Esophagus squamous epithelium (tissue), 4 donors: ENCODE measurements at regions not wholly inside any gene's neighbourhood (a gene's known extent, or its start where the extent isn't known, plus 50 kb on each side); places are given as distances from the start of the nearest gene placed in this dataset.

Source experiments
- CTCF ChIP-seq, 6 experiments: fragments of 450-650 bp in 4 of 6; fragments of 200-600 bp in 2 of 6; sonication (generic) in 2 of 6; IDR thresholded peaks; one replicate each; pipeline ENCODE4 v1.5.1; 2016 to 2019; ENCODE audit warnings: antibody characterized with exemption in 6 of 6, mild to moderate bottlenecking in 4 of 6, moderate library complexity in 4 of 6
- POLR2A ChIP-seq, 4 donors: fragments of 450-650 bp; IDR thresholded peaks; one replicate each; pipeline ENCODE4 v1.6.1; 2017; ENCODE audit warnings: antibody characterized with exemption in 4 of 4, mild to moderate bottlenecking in 4 of 4, moderate library complexity in 3 of 4

GRCh38 chr2:134129900-134130537, 123.9 kb upstream of the MGAT5 start:
- TF ChIP-seq CTCF (IDR thresholded peaks at IDR 0.05) (no peak), POLR2A (IDR thresholded peaks at IDR 0.05) (no peak)
